SU-DHL-6 (cell line): ENCODE measurements at regions not wholly inside any gene's neighbourhood (a gene's known extent, or its start where the extent isn't known, plus 50 kb on each side); places are given as distances from the start of the nearest gene placed in this dataset.

ENCODE experiments used
- H2AFZ ChIP-seq: fragments of 200-600 bp; sonication (generic); 2 replicates; pipeline ENCODE4 v1.6.1; 2014; ENCODE audit warnings: low read depth, mild to moderate bottlenecking, moderate library complexity, mixed read lengths, antibody characterized with exemption, low read length; ENCODE audit not compliant: severe bottlenecking
- H3F3A ChIP-seq: fragments of 200-600 bp; shearing (Covaris generic); 2 replicates; pipeline ENCODE4 v1.6.0; 2016; ENCODE audit warnings: antibody characterized with exemption, mild to moderate bottlenecking; ENCODE audit not compliant: insufficient read depth
- H3K27ac ChIP-seq: fragments of 200-600 bp; sonication (generic); 2 replicates; pipeline ENCODE4 v1.5.1; 2016; ENCODE audit warnings: low read depth, mild to moderate bottlenecking, low read length, moderate library complexity, mixed read lengths
- H3K27me3 ChIP-seq: fragments of 200-600 bp; sonication (generic), shearing (Covaris generic); 2 replicates; pipeline ENCODE4 v1.6.0; 2014; ENCODE audit warnings: mild to moderate bottlenecking, low read length
- H3K36me3 ChIP-seq: fragments of 200-600 bp; sonication (generic); 2 replicates; pipeline ENCODE4 v1.6.1; 2014; ENCODE audit warnings: mild to moderate bottlenecking, low read length, mixed read lengths
- H3K4me2 ChIP-seq: fragments of 300-600, 200-600 bp; shearing (Covaris generic), sonication (generic); 2 replicates; pipeline ENCODE4 v1.6.0; 2014; ENCODE audit warnings: low read length, low read depth, mild to moderate bottlenecking; ENCODE audit not compliant: poor library complexity, severe bottlenecking
- H3K4me3 ChIP-seq: fragments of 200-600 bp; sonication (generic); 2 replicates; pipeline ENCODE4 v1.5.1; 2014; ENCODE audit warnings: antibody characterized with exemption, low read length, mild to moderate bottlenecking, mixed read lengths; ENCODE audit not compliant: insufficient read depth, poor library complexity, severe bottlenecking
- H3K79me2 ChIP-seq: fragments of 200-600 bp; sonication (generic); 2 replicates; pipeline ENCODE4 v1.6.1; 2014; ENCODE audit warnings: mild to moderate bottlenecking, low read length, moderate library complexity; ENCODE audit not compliant: insufficient read depth
- H3K9ac ChIP-seq: fragments of 200-600 bp; sonication (generic); 2 replicates; pipeline ENCODE4 v1.7.0; 2014; ENCODE audit warnings: mild to moderate bottlenecking, low read length
- H3K9me2 ChIP-seq: fragments of 200-600 bp; sonication (generic); replicated peaks from 2 replicates; pipeline ENCODE4 v1.6.1; 2014; ENCODE audit warnings: low read length; ENCODE audit not compliant: insufficient read depth
- H3K9me3 ChIP-seq: fragments of 200-600 bp; sonication (generic); 2 replicates; pipeline ENCODE4 v1.6.1; 2014; ENCODE audit warnings: low read length, mixed read lengths; ENCODE audit not compliant: insufficient read depth
- H4K20me1 ChIP-seq: fragments of 200-600 bp; sonication (generic); 2 replicates; pipeline ENCODE4 v1.6.1; 2014; ENCODE audit warnings: low read depth, mild to moderate bottlenecking, antibody characterized with exemption, low read length, moderate library complexity, mixed read lengths
- CTCF ChIP-seq: fragments of 200-600 bp; sonication (generic); IDR thresholded peaks from one replicate; pipeline ENCODE4 v1.5.1; 2017; ENCODE audit warnings: antibody characterized with exemption, mild to moderate bottlenecking, low read length, moderate library complexity; ENCODE audit not compliant: insufficient read depth, poor library complexity, severe bottlenecking
- EZH2phosphoT487 ChIP-seq: fragments of 200-600 bp; sonication (generic), shearing (Covaris generic); conservative IDR thresholded peaks from 2 replicates; pipeline ENCODE4 v1.6.1; 2018; ENCODE audit warnings: mild to moderate bottlenecking, antibody characterized with exemption, low read length, moderate library complexity, mixed read lengths

- no peaks in the 10 kb centered on the region for H3K9me3 ChIP-seq
- H3K9ac ChIP-seq = no peak overlapping the region
- H3F3A ChIP-seq = peaks cover 6% of the 10 kb centered on the region; the same call in 1 of the 2 replicates
- H3K79me2 ChIP-seq = peaks cover 59% of the 10 kb centered on the region
- H3K4me3 ChIP-seq = no peak overlapping the region
- no peaks in the 10 kb centered on the region for H3K27me3 ChIP-seq
- H4K20me1 ChIP-seq = peaks cover 12% of the 10 kb centered on the region; the same call in 1 of the 2 replicates
- no peak overlapping the region for H2AFZ ChIP-seq
- H3K36me3 ChIP-seq = no peaks in the 10 kb centered on the region
- no peak overlapping the region for H3K27ac ChIP-seq
- TF ChIP-seq CTCF (no peak), EZH2phosphoT487 (no peak)
- no peaks in the 10 kb centered on the region for H3K9me2 ChIP-seq
- no peak overlapping the region for H3K4me2 ChIP-seq
Observed at GRCh38 chr2:134123332-134123731, 130.5 kb upstream of the MGAT5 start.

GRCh38 chr2:134124047-134124753 lies 129.7 kb upstream of the MGAT5 start:
- Histone ChIP-seq H3K9me2 (no peaks in the 10 kb centered on the region), H2AFZ (no peak overlapping the region), H3K9me3 (no peaks in the 10 kb centered on the region), H3K27me3 (no peaks in the 10 kb centered on the region), H3K27ac (no peak overlapping the region), H3F3A (peaks cover 2% of the 10 kb centered on the region; the same call in 1 of the 2 replicates), H3K4me3 (no peak overlapping the region), H4K20me1 (peaks cover 12% of the 10 kb centered on the region; the same call in 1 of the 2 replicates), H3K4me2 (no peak overlapping the region), H3K36me3 (no peaks in the 10 kb centered on the region), H3K79me2 (peaks cover 67% of the 10 kb centered on the region), H3K9ac (no peak overlapping the region)
- TF ChIP-seq CTCF = no peak
- no peak for TF ChIP-seq EZH2phosphoT487

GRCh38 chr2:134127496-134127895 lies 126.4 kb upstream of the MGAT5 start:
- Histone ChIP-seq H3K9me2 (no peaks in the 10 kb centered on the region), H3F3A (no peaks in the 10 kb centered on the region), H3K27me3 (no peaks in the 10 kb centered on the region), H3K4me2 (no peak overlapping the region), H3K4me3 (no peak overlapping the region), H4K20me1 (peaks cover 16% of the 10 kb centered on the region; the same call in 1 of the 2 replicates), H3K79me2 (peaks cover 67% of the 10 kb centered on the region), H3K36me3 (no peaks in the 10 kb centered on the region), H2AFZ (no peak overlapping the region), H3K27ac (no peak overlapping the region), H3K9ac (no peak overlapping the region), H3K9me3 (no peaks in the 10 kb centered on the region)
- TF ChIP-seq EZH2phosphoT487 (no peak), CTCF (no peak)
